ENCODE measurements at regions not wholly inside any gene's neighbourhood (a gene's known extent, or its start where the extent isn't known, plus 50 kb on each side); places are given as distances from the start of the nearest gene placed in this dataset.

DNA sequence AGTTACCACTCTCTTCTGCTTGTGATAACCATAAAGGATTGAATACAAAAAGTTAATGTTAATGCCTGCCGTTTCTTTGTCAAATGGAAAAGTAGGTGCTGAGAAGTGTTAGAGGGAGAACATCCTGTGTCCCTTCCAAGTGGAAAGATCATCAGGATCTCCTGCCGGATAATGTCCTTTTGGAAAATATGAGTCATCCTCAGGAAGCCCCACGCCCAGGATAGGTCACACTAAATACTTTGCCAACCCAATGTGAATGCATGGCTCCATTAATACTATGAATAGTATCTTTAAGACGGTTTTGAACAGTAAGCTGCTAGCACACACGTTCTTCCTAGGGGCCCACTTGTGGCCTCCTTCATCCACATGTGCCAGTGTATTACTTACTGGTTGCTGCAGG lies 279.5 kb downstream of the ZNF326 start:
- TF ChIP-seq POLR2AphosphoS5 (IDR thresholded peaks at IDR 0.05): no peak
- TF ChIP-seq, protein P1, sequence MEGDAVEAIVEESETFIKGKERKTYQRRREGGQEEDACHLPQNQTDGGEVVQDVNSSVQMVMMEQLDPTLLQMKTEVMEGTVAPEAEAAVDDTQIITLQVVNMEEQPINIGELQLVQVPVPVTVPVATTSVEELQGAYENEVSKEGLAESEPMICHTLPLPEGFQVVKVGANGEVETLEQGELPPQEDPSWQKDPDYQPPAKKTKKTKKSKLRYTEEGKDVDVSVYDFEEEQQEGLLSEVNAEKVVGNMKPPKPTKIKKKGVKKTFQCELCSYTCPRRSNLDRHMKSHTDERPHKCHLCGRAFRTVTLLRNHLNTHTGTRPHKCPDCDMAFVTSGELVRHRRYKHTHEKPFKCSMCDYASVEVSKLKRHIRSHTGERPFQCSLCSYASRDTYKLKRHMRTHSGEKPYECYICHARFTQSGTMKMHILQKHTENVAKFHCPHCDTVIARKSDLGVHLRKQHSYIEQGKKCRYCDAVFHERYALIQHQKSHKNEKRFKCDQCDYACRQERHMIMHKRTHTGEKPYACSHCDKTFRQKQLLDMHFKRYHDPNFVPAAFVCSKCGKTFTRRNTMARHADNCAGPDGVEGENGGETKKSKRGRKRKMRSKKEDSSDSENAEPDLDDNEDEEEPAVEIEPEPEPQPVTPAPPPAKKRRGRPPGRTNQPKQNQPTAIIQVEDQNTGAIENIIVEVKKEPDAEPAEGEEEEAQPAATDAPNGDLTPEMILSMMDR (IDR thresholded peaks at IDR 0.05): no peak
- TF ChIP-seq POLR2A (IDR thresholded peaks at IDR 0.05): no peak
- no peak for TF ChIP-seq EP300 (IDR thresholded peaks at IDR 0.05)
- Histone ChIP-seq H3K27me3 (no peaks in the 10 kb centered on the region), H3K4me1 (no peaks in the 10 kb centered on the region), H3K4me3 (no peak overlapping the region), H3K36me3 (no peaks in the 10 kb centered on the region), H3K9me3 (no peaks in the 10 kb centered on the region), H3K27ac (no peak overlapping the region)
- ATAC-seq: peak; percentile 10
- WGBS, 2 donors (ENCODE audit: low coverage in 1 of 2): 53% methylated on average over 5 of the region's 5 CpGs

DNA sequence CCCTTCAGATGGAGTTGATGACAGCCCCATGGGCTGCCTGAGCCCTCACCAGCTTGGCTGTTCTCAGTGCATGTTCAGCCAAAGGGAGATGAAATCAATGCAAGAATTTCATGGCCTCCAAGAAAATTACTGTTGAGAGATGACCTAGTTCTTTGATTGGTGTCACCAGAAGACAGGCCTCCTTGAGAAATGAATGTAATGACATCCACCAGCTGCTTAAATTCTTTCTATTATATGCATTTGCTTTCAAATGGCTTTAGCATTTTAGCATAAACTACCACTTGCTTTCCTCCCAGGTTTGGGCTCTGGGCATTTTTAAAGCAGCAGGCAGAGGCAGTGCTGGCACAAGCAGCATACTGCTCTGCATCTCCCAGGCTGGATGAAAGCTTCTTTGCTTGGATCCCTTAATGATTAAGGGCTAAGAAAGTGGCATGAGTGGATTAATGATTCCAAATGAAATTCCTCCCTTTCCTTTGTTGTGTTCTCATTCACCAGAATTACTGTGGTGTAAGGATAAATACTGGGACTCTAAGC lies 278.4 kb downstream of the ZNF326 start:
- Histone ChIP-seq H3K27me3 (no peaks in the 10 kb centered on the region), H3K4me1 (no peaks in the 10 kb centered on the region), H3K9me3 (no peaks in the 10 kb centered on the region), H3K36me3 (no peaks in the 10 kb centered on the region), H3K4me3 (no peak overlapping the region), H3K27ac (no peak overlapping the region)
- no peak for ATAC-seq
- no peak for TF ChIP-seq EP300 (IDR thresholded peaks at IDR 0.05)
- TF ChIP-seq, protein P1 (IDR thresholded peaks at IDR 0.05): no peak
- no peak for TF ChIP-seq POLR2AphosphoS5 (IDR thresholded peaks at IDR 0.05)
- TF ChIP-seq POLR2A (IDR thresholded peaks at IDR 0.05): no peak

DNA sequence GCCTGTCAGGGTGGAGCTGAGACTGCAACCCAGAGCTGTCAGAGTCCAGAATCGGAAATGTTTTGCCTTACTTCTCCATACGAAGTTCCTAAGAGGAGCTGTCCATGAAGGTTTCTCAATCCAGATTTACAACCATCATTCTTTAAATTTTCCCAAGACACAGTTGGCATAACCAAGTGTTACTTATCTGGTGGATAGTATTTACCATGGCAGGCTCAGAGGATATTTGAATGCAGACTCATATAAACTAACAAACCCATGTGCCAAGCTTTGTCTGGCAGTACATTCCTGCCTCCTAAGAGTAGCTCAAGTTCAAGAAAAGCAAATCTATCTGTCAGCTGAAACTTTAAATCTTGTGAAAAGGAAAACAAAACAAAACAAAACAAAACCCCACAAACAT lies 267.9 kb downstream of the ZNF326 start:
- no peaks in the 10 kb centered on the region for H3K36me3 ChIP-seq
- no peaks in the 10 kb centered on the region for H3K9me3 ChIP-seq
- ATAC-seq: no peak
- no peaks in the 10 kb centered on the region for H3K27me3 ChIP-seq
- TF ChIP-seq, protein P1 (IDR thresholded peaks at IDR 0.05): no peak
- TF ChIP-seq EP300 (IDR thresholded peaks at IDR 0.05): no peak
- TF ChIP-seq POLR2AphosphoS5 (IDR thresholded peaks at IDR 0.05): no peak
- no peak overlapping the region for H3K4me3 ChIP-seq
- H3K27ac ChIP-seq: no peak overlapping the region
- WGBS, 2 donors (ENCODE audit: low coverage in 1 of 2): 55 to 65% methylated on average over 2 of the region's 2 CpGs
- no peaks in the 10 kb centered on the region for H3K4me1 ChIP-seq

DNA sequence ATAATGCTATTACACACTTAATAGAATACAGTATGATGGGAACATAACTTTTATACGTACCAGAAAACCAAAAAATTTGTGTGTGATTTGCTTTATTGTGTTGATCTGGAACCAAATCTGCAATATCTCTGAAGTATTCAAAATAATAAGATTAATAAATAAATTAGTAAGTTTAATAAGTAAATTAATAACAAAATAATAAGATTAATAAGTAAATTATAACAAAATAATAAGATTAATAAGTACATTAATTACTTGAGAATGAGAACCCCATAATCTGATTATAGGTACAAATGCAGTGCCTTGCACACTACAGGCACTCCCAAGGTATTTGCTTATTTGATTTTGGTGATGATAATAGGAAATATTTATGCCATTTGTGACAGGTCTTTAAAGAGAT lies 267.4 kb downstream of the ZNF326 start:
- no peaks in the 10 kb centered on the region for H3K4me1 ChIP-seq
- TF ChIP-seq, protein P1 (IDR thresholded peaks at IDR 0.05): no peak
- no peak for TF ChIP-seq POLR2AphosphoS5 (IDR thresholded peaks at IDR 0.05)
- TF ChIP-seq EP300 (IDR thresholded peaks at IDR 0.05): no peak
- H3K27me3 ChIP-seq: no peaks in the 10 kb centered on the region
- H3K9me3 ChIP-seq: no peaks in the 10 kb centered on the region
- H3K27ac ChIP-seq: no peak overlapping the region
- ATAC-seq: no peak
- no peaks in the 10 kb centered on the region for H3K36me3 ChIP-seq
- no peak overlapping the region for H3K4me3 ChIP-seq
- WGBS, 2 donors (ENCODE audit: low coverage in 1 of 2): 91 to 100% methylated on average over 1 of the region's 1 CpG

DNA sequence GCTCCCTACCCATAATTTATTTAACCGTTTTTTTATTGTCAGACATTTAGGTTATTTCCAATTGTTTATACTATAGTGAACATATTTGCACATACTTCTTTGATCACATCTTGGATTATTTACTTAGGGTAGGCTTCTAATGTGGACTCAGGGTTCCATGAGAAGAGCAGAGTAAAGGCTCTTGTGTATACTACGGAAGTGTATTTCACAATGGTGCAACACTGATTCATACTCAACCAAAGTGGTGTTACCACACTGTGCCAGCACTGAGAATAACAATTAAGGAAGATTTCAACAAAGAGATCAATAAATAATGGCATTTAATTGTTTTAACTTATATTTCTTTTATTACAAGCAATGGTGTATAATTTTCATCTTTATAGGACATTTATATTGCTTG lies 251.2 kb downstream of the ZNF326 start:
- no peak overlapping the region for H3K27ac ChIP-seq
- WGBS, 2 donors (ENCODE audit: low coverage in 1 of 2): 87 to 94% methylated on average over 2 of the region's 2 CpGs
- H3K27me3 ChIP-seq: peaks cover 5% of the 10 kb centered on the region
- peaks cover 0 to 23% (median 0%) of the 10 kb centered on the region in 3 donors for H3K9me3 ChIP-seq
- H3K4me1 ChIP-seq: no peaks in the 10 kb centered on the region
- H3K4me3 ChIP-seq: no peak overlapping the region
- ATAC-seq: no peak
- H3K36me3 ChIP-seq: no peaks in the 10 kb centered on the region
- TF ChIP-seq POLR2A (IDR thresholded peaks at IDR 0.05) (no peak), EP300 (IDR thresholded peaks at IDR 0.05) (no peak), POLR2AphosphoS5 (IDR thresholded peaks at IDR 0.05) (no peak)
- TF ChIP-seq, protein P1 (IDR thresholded peaks at IDR 0.05): no peak

Measured in gastroesophageal sphincter (tissue), 4 donors.